ENCODE measurements at regions not wholly inside any gene's neighbourhood (a gene's known extent, or its start where the extent isn't known, plus 50 kb on each side); places are given as distances from the start of the nearest gene placed in this dataset.
"Not testable (repeated sequence)": the region's sequence is repeated elsewhere in the genome, so short reads cannot be mapped to it uniquely, and the experiment has no call there.

GRCh38 chr3:43838877-43839276 is 148.1 kb downstream of the ABHD5 start:
- DNase-seq = no peak

GRCh38 chr3:43843386-43843785 is 152.6 kb downstream of the ABHD5 start:
- no peak for DNase-seq

- DNase-seq = no peak
Observed at GRCh38 chr3:43844757-43845156, 154.0 kb downstream of the ABHD5 start.

- not testable (repeated sequence) for DNase-seq
Observed at GRCh38 chr3:43845553-43845952, 154.8 kb downstream of the ABHD5 start.

GRCh38 chr3:43852066-43852465 is 161.3 kb downstream of the ABHD5 start:
- no peak for DNase-seq

GRCh38 chr3:43854283-43854682 is 163.5 kb downstream of the ABHD5 start:
- no peak for DNase-seq

- DNase-seq = no peak
Observed at GRCh38 chr3:43854916-43855315, 164.2 kb downstream of the ABHD5 start.

- DNase-seq = peak; percentile 59
Observed at GRCh38 chr3:43855674-43856299, 165.0 kb downstream of the ABHD5 start.

- DNase-seq = no peak
Observed at GRCh38 chr3:43856351-43856750, 165.6 kb downstream of the ABHD5 start.

- DNase-seq = no peak
Observed at GRCh38 chr3:43856761-43857160, 166.0 kb downstream of the ABHD5 start.

GRCh38 chr3:43857361-43858293 is 166.9 kb downstream of the ABHD5 start:
- no peak for DNase-seq

GRCh38 chr3:43858294-43858701 is 167.6 kb downstream of the ABHD5 start:
- no peak for DNase-seq

GRCh38 chr3:43859766-43860165 is 169.0 kb downstream of the ABHD5 start:
- no peak for DNase-seq

- DNase-seq = no peak
Observed at GRCh38 chr3:43861635-43862034, 170.9 kb downstream of the ABHD5 start.

GRCh38 chr3:43862470-43862869 is 171.7 kb downstream of the ABHD5 start:
- no peak for DNase-seq

GRCh38 chr3:43862992-43863805 is 172.5 kb downstream of the ABHD5 start:
- no peak for DNase-seq

- DNase-seq = no peak
Observed at GRCh38 chr3:43863966-43864933, 173.5 kb downstream of the ABHD5 start.

GRCh38 chr3:43865351-43865750 is 174.6 kb downstream of the ABHD5 start:
- no peak for DNase-seq

- no peak for DNase-seq
Observed at GRCh38 chr3:43865887-43866528, 175.3 kb downstream of the ABHD5 start.

GRCh38 chr3:43866529-43867353 is 176.0 kb downstream of the ABHD5 start:
- DNase-seq = no peak
